Prostate gland (tissue), 2 donors: ENCODE measurements at regions not wholly inside any gene's neighbourhood (a gene's known extent, or its start where the extent isn't known, plus 50 kb on each side); places are given as distances from the start of the nearest gene placed in this dataset.

Experiments
- DNase-seq: peaks from one replicate; pipeline ENCODE4 v3.0.0-alpha.2; 2019; ENCODE audit warnings: low spot score
- H3K27ac ChIP-seq, 2 donors: fragments of 200-600 bp; sonication (generic); 2 replicates each; pipeline ENCODE4 v1.5.1; 2017 to 2019
- H3K27me3 ChIP-seq: fragments of 200-600 bp; sonication (generic); replicated peaks from 2 replicates; pipeline ENCODE4 v1.5.1; 2019; ENCODE audit not compliant: insufficient read depth
- H3K36me3 ChIP-seq, 2 donors: fragments of 200-600 bp; sonication (generic); 1 replicate in 1 of 2; 2 replicates in 1 of 2; pipeline versions ENCODE4 v1.5.1 to v1.8.1; 2017 to 2019
- H3K4me1 ChIP-seq: fragments of 200-600 bp; sonication (generic); replicated peaks from 2 replicates; pipeline ENCODE4 v1.5.1; 2019
- H3K4me3 ChIP-seq, 2 donors: fragments of 200-600 bp; sonication (generic); 2 replicates each; pipeline ENCODE4 v1.5.1; 2017 to 2019
- H3K9me3 ChIP-seq: fragments of 200-600 bp; sonication (generic); 2 replicates; pipeline ENCODE4 v1.5.1; 2017
- CTCF ChIP-seq, 4 experiments: fragments of 200-600 bp in 2 of 4; fragments of 450-650 bp in 2 of 4; sonication (generic) in 2 of 4; IDR thresholded peaks; 1 replicate in 3 of 4; 2 replicates in 1 of 4; pipeline ENCODE4 v1.5.1; 2016 to 2019; ENCODE audit warnings: antibody characterized with exemption in 4 of 4, mild to moderate bottlenecking in 2 of 4, moderate library complexity in 2 of 4
- POLR2A ChIP-seq: fragments of 450-650 bp; IDR thresholded peaks from one replicate; pipeline ENCODE4 v1.6.1; 2016; ENCODE audit warnings: antibody characterized with exemption, mild to moderate bottlenecking
- POLR2AphosphoS5 ChIP-seq: sonication (generic); formaldehyde crosslinking; IDR thresholded peaks from one replicate; pipeline ENCODE4 v1.6.1; 2017; ENCODE audit warnings: antibody characterized with exemption
- WGBS: methylation state at CpG from one replicate; pipeline ENCODE4 v1.1.5; 2018; 5-methylcytosine and 5-hydroxymethylcytosine counted together
- intact Hi-C: fragments of 100-400 bp; cut with DNase I; formaldehyde crosslinking; loops from one replicate; pipeline ENCODE4 v1.14.2; 2022

- Histone ChIP-seq H3K4me1 (no peaks in the 10 kb centered on the region), H3K36me3 (no peaks in the 10 kb centered on the region), H3K27me3 (no peaks in the 10 kb centered on the region), H3K27ac (no peak overlapping the region), H3K4me3 (no peak overlapping the region), H3K9me3 (no peaks in the 10 kb centered on the region)
- WGBS, result 61% methylated on average over 10 of the region's 10 CpGs
- intact Hi-C loops, result no loop called here
- no peak for DNase-seq
- TF ChIP-seq POLR2AphosphoS5 (no peak), POLR2A (no peak), CTCF (IDR thresholded peaks at IDR 0.05) (no peak)
Observed at GRCh38 chr11:70712471-70712870, 314.1 kb downstream of the CTTN start.

- Histone ChIP-seq H3K4me3 (no peak overlapping the region), H3K9me3 (no peaks in the 10 kb centered on the region), H3K27me3 (no peaks in the 10 kb centered on the region), H3K27ac (no peak overlapping the region), H3K4me1 (no peaks in the 10 kb centered on the region), H3K36me3 (no peaks in the 10 kb centered on the region)
- intact Hi-C loops, result no loop called here
- TF ChIP-seq POLR2AphosphoS5 (no peak), POLR2A (no peak), CTCF (IDR thresholded peaks at IDR 0.05) (no peak)
- no peak for DNase-seq
- WGBS, result 69% methylated on average over 24 of the region's 24 CpGs
Observed at GRCh38 chr11:70713086-70713835, 314.9 kb downstream of the CTTN start.

GRCh38 chr11:70713988-70714665, 315.8 kb downstream of the CTTN start:
- Histone ChIP-seq H3K27me3 (no peaks in the 10 kb centered on the region), H3K4me3 (no peak overlapping the region), H3K9me3 (no peaks in the 10 kb centered on the region), H3K27ac (no peak overlapping the region), H3K36me3 (no peaks in the 10 kb centered on the region), H3K4me1 (no peaks in the 10 kb centered on the region)
- DNase-seq, result no peak
- 69% methylated on average over 10 of the region's 10 CpGs for WGBS
- no peak for TF ChIP-seq POLR2AphosphoS5
- no peak for TF ChIP-seq POLR2A
- TF ChIP-seq CTCF (IDR thresholded peaks at IDR 0.05), result no peak
- intact Hi-C loops, result no loop called here

- Histone ChIP-seq H3K9me3 (no peaks in the 10 kb centered on the region), H3K27ac (no peak overlapping the region), H3K4me3 (no peak overlapping the region), H3K4me1 (no peaks in the 10 kb centered on the region), H3K27me3 (no peaks in the 10 kb centered on the region), H3K36me3 (no peaks in the 10 kb centered on the region)
- 87% methylated on average over 15 of the region's 15 CpGs for WGBS
- no peak for DNase-seq
- TF ChIP-seq POLR2A (no peak), POLR2AphosphoS5 (no peak), CTCF (IDR thresholded peaks at IDR 0.05) (no peak)
- intact Hi-C loops, result no loop called here
Observed at GRCh38 chr11:70715166-70715951, 317.0 kb downstream of the CTTN start.
